ENCODE measurements at regions not wholly inside any gene's neighbourhood (a gene's known extent, or its start where the extent isn't known, plus 50 kb on each side); places are given as distances from the start of the nearest gene placed in this dataset.

GRCh38 chr2:122737429-122738077 is 982.1 kb downstream of the TSN start:
- no peak for DNase-seq
- no peak for FAIRE-seq
- Histone ChIP-seq H3K4me1 (ENCODE audit: control insufficient read depth in 3 of 3, insufficient read depth in 2 of 3, low read depth in 1 of 3, low read length in 2 of 3) (no peaks in the 10 kb centered on the region), H3K9me3 (ENCODE audit: control insufficient read depth in 2 of 2, insufficient read depth in 1 of 2, low read depth in 1 of 2, low read length in 1 of 2) (no peaks in the 10 kb centered on the region), H3K36me3 (ENCODE audit: control insufficient read depth in 3 of 3, insufficient read depth in 2 of 3, low read depth in 1 of 3, low read length in 3 of 3) (no peaks in the 10 kb centered on the region), H3K27me3 (ENCODE audit: control insufficient read depth in 3 of 3, insufficient read depth in 3 of 3, low read length in 3 of 3) (no peaks in the 10 kb centered on the region), H3K4me3 (ENCODE audit: low read depth in 1 of 3, low read length in 3 of 3) (no peak overlapping the region), H3K27ac (ENCODE audit: low read depth in 1 of 3, low read length in 2 of 3) (no peak overlapping the region)
- WGBS, 3 donors, result 69 to 79% (median 71%) methylated on average over 7 of the region's 7 CpGs

DNA sequence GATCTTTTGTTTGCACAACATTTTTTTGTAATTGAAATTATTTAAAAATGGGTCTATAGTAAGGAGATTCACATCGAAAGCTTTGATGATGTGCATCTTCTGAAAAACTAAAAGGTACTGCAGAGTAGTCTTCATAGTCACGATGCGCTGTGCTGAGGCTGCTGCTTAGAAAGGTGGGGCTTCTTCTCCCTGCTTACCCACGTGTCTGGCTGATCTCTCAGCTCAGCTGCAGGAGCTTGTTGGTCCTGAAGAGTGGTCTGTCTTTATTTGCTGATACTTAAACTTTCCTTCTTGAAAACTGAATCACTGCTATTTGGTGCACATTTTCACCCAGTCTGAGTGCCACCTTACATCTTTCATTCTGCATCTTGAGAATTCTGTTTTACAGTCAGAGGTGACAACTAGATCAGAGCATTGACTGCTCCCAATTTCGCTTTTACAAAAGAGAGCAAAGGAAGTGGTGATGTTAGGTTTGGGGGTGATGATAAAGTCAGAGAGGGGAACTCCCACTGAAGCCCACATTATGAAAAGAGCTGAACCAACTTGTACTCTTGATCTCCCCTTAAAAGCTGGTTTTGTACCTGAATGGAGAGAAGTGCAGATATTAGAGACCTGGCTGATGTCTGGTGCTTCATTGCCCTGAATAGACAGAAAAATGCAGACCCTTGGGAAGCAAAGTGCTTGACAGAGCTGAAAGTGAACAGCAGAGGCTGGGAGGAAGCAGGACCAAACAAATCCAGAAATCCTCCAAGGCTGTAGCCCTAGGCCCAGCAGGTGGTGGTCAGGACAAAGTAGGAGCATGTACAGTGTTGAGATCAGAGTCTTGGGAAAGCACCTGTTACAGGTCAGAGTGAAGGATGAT is 984.5 kb downstream of the TSN start:
- 62 to 72% (median 62%) methylated on average over 5 of the region's 5 CpGs for WGBS, 3 donors
- no peaks in the 10 kb centered on the region for H3K9me3 ChIP-seq (ENCODE audit: control insufficient read depth in 2 of 2, insufficient read depth in 1 of 2, low read depth in 1 of 2, low read length in 1 of 2)
- H3K27me3 ChIP-seq (ENCODE audit: control insufficient read depth in 3 of 3, insufficient read depth in 3 of 3, low read length in 3 of 3), result no peaks in the 10 kb centered on the region
- FAIRE-seq (no peak), DNase-seq (no peak)
- no peaks in the 10 kb centered on the region for H3K36me3 ChIP-seq (ENCODE audit: control insufficient read depth in 3 of 3, insufficient read depth in 2 of 3, low read depth in 1 of 3, low read length in 3 of 3)
- no peak overlapping the region for H3K27ac ChIP-seq (ENCODE audit: low read depth in 1 of 3, low read length in 2 of 3)
- H3K4me3 ChIP-seq (ENCODE audit: low read depth in 1 of 3, low read length in 3 of 3), result no peak overlapping the region
- H3K4me1 ChIP-seq (ENCODE audit: control insufficient read depth in 3 of 3, insufficient read depth in 2 of 3, low read depth in 1 of 3, low read length in 2 of 3), result no peaks in the 10 kb centered on the region

- DNase-seq, result no peak
- WGBS, 3 donors, result 86 to 96% (median 93%) methylated on average over 1 of the region's 1 CpG
- Histone ChIP-seq H3K9me3 (ENCODE audit: control insufficient read depth in 2 of 2, insufficient read depth in 1 of 2, low read depth in 1 of 2, low read length in 1 of 2) (no peaks in the 10 kb centered on the region), H3K27ac (ENCODE audit: low read depth in 1 of 3, low read length in 2 of 3) (no peak overlapping the region), H3K4me1 (ENCODE audit: control insufficient read depth in 3 of 3, insufficient read depth in 2 of 3, low read depth in 1 of 3, low read length in 2 of 3) (no peaks in the 10 kb centered on the region), H3K4me3 (ENCODE audit: low read depth in 1 of 3, low read length in 3 of 3) (no peak overlapping the region), H3K36me3 (ENCODE audit: control insufficient read depth in 3 of 3, insufficient read depth in 2 of 3, low read depth in 1 of 3, low read length in 3 of 3) (no peaks in the 10 kb centered on the region), H3K27me3 (ENCODE audit: control insufficient read depth in 3 of 3, insufficient read depth in 3 of 3, low read length in 3 of 3) (no peaks in the 10 kb centered on the region)
- FAIRE-seq, result no peak
Measured at GRCh38 chr2:122740594-122740948, 985.1 kb downstream of the TSN start.

DNA sequence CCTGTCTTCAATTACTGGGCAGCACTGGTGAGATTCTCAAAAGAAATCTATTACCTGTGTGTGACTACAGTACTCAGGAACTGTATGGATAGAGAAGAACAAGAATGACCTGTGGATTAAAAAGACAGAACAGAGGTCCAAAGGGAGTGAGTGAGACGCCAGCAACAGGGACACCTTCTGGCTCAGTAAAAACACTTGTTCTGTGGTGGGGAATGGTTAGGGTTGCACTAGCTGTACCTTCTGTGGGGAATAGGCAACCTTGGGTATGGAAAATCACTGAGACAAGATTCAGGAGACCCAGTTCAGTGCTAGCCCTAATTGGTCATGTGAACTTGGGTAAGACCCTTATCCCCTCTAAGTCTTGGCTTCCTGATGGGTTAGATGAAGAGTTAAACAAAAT is 986.0 kb downstream of the TSN start:
- H3K27ac ChIP-seq (ENCODE audit: low read depth in 1 of 3, low read length in 2 of 3), result no peak overlapping the region
- H3K4me1 ChIP-seq (ENCODE audit: control insufficient read depth in 3 of 3, insufficient read depth in 2 of 3, low read depth in 1 of 3, low read length in 2 of 3), result no peaks in the 10 kb centered on the region
- no peaks in the 10 kb centered on the region for H3K36me3 ChIP-seq (ENCODE audit: control insufficient read depth in 3 of 3, insufficient read depth in 2 of 3, low read depth in 1 of 3, low read length in 3 of 3)
- H3K4me3 ChIP-seq (ENCODE audit: low read depth in 1 of 3, low read length in 3 of 3), result no peak overlapping the region
- DNase-seq (no peak), FAIRE-seq (no peak)
- H3K27me3 ChIP-seq (ENCODE audit: control insufficient read depth in 3 of 3, insufficient read depth in 3 of 3, low read length in 3 of 3), result no peaks in the 10 kb centered on the region
- WGBS, 3 donors, result 52 to 82% (median 52%) methylated on average over 1 of the region's 1 CpG
- no peaks in the 10 kb centered on the region for H3K9me3 ChIP-seq (ENCODE audit: control insufficient read depth in 2 of 2, insufficient read depth in 1 of 2, low read depth in 1 of 2, low read length in 1 of 2)

DNA sequence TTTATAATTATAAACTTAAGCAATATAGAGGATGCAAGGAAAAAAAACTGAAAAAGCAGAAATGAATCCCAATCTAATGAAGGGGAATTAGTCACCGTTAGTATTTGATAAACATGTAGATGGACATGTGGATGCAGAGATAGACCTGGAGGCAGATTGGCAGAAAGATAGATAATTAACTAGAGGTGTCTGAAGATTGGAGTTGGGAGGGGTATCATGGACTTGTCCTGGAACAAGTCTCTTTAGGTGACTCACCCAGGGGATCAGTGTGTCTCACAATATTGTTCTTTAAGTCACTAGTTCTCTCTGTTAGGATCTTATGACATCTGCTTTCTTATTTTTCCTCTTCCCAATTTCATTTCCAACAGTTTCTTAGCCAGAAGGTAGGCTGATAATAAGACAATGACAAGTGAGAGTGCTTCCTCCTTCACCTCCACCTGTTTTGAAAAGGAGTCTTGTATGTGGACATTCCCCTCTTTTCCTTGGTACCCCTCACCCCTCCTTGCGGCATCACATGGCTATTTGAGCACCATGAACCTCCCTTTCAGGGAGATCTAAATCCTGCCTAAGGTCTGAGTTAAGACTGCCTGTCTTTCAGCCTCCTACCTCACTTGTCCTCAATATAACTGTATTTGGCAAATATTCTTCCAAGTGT is 987.7 kb downstream of the TSN start:
- FAIRE-seq (no peak), DNase-seq (no peak)
- no peaks in the 10 kb centered on the region for H3K4me1 ChIP-seq (ENCODE audit: control insufficient read depth in 3 of 3, insufficient read depth in 2 of 3, low read depth in 1 of 3, low read length in 2 of 3)
- H3K27me3 ChIP-seq (ENCODE audit: control insufficient read depth in 3 of 3, insufficient read depth in 3 of 3, low read length in 3 of 3), result no peaks in the 10 kb centered on the region
- WGBS, 3 donors, result 63 to 85% (median 70%) methylated on average over 2 of the region's 2 CpGs
- no peaks in the 10 kb centered on the region for H3K9me3 ChIP-seq (ENCODE audit: control insufficient read depth in 2 of 2, insufficient read depth in 1 of 2, low read depth in 1 of 2, low read length in 1 of 2)
- H3K27ac ChIP-seq (ENCODE audit: low read depth in 1 of 3, low read length in 2 of 3), result no peak overlapping the region
- no peaks in the 10 kb centered on the region for H3K36me3 ChIP-seq (ENCODE audit: control insufficient read depth in 3 of 3, insufficient read depth in 2 of 3, low read depth in 1 of 3, low read length in 3 of 3)
- H3K4me3 ChIP-seq (ENCODE audit: low read depth in 1 of 3, low read length in 3 of 3), result no peak overlapping the region

- Histone ChIP-seq H3K36me3 (ENCODE audit: control insufficient read depth in 3 of 3, insufficient read depth in 2 of 3, low read depth in 1 of 3, low read length in 3 of 3) (no peaks in the 10 kb centered on the region), H3K27me3 (ENCODE audit: control insufficient read depth in 3 of 3, insufficient read depth in 3 of 3, low read length in 3 of 3) (no peaks in the 10 kb centered on the region), H3K4me1 (ENCODE audit: control insufficient read depth in 3 of 3, insufficient read depth in 2 of 3, low read depth in 1 of 3, low read length in 2 of 3) (no peaks in the 10 kb centered on the region), H3K4me3 (ENCODE audit: low read depth in 1 of 3, low read length in 3 of 3) (no peak overlapping the region), H3K27ac (ENCODE audit: low read depth in 1 of 3, low read length in 2 of 3) (no peak overlapping the region), H3K9me3 (ENCODE audit: control insufficient read depth in 2 of 2, insufficient read depth in 1 of 2, low read depth in 1 of 2, low read length in 1 of 2) (no peaks in the 10 kb centered on the region)
- FAIRE-seq, result no peak
- WGBS, 3 donors, result 75 to 86% (median 79%) methylated on average over 4 of the region's 4 CpGs
- no peak for DNase-seq
Measured at GRCh38 chr2:122745603-122746002, 990.2 kb downstream of the TSN start.

GRCh38 chr2:122747670-122748069 is 992.2 kb downstream of the TSN start:
- H3K27me3 ChIP-seq (ENCODE audit: control insufficient read depth in 3 of 3, insufficient read depth in 3 of 3, low read length in 3 of 3), result no peaks in the 10 kb centered on the region
- H3K36me3 ChIP-seq (ENCODE audit: control insufficient read depth in 3 of 3, insufficient read depth in 2 of 3, low read depth in 1 of 3, low read length in 3 of 3), result no peaks in the 10 kb centered on the region
- no peak for FAIRE-seq
- H3K27ac ChIP-seq (ENCODE audit: low read depth in 1 of 3, low read length in 2 of 3), result no peak overlapping the region
- H3K4me3 ChIP-seq (ENCODE audit: low read depth in 1 of 3, low read length in 3 of 3), result no peak overlapping the region
- no peaks in the 10 kb centered on the region for H3K4me1 ChIP-seq (ENCODE audit: control insufficient read depth in 3 of 3, insufficient read depth in 2 of 3, low read depth in 1 of 3, low read length in 2 of 3)
- H3K9me3 ChIP-seq (ENCODE audit: control insufficient read depth in 2 of 2, insufficient read depth in 1 of 2, low read depth in 1 of 2, low read length in 1 of 2), result no peaks in the 10 kb centered on the region
- DNase-seq, result no peak
- WGBS, 3 donors, result 62 to 81% (median 81%) methylated on average over 2 of the region's 2 CpGs

DNA sequence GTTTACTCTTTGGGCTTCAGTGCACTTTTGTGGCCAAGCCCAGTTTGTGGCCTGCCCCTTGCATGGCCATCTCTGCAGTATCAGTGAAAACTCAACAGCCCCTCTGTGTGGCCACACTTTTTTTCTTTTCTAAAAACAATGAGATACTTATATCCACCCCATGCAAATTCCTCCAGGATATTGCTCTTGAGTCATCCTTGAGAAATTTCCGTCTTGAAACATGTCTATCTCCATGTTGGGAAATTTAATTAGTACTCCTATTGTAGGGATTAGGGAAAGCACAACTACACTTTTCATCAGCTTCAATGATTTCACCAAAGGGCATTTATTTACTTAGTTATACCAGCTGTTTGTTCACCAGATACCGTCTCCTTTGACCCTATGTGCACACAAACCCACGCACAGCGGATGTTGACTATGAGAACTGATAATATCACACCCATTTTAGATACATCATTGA is 993.1 kb downstream of the TSN start:
- Histone ChIP-seq H3K4me1 (ENCODE audit: control insufficient read depth in 3 of 3, insufficient read depth in 2 of 3, low read depth in 1 of 3, low read length in 2 of 3) (no peaks in the 10 kb centered on the region), H3K9me3 (ENCODE audit: control insufficient read depth in 2 of 2, insufficient read depth in 1 of 2, low read depth in 1 of 2, low read length in 1 of 2) (no peaks in the 10 kb centered on the region), H3K27ac (ENCODE audit: low read depth in 1 of 3, low read length in 2 of 3) (no peak overlapping the region), H3K4me3 (ENCODE audit: low read depth in 1 of 3, low read length in 3 of 3) (no peak overlapping the region), H3K27me3 (ENCODE audit: control insufficient read depth in 3 of 3, insufficient read depth in 3 of 3, low read length in 3 of 3) (no peaks in the 10 kb centered on the region), H3K36me3 (ENCODE audit: control insufficient read depth in 3 of 3, insufficient read depth in 2 of 3, low read depth in 1 of 3, low read length in 3 of 3) (no peaks in the 10 kb centered on the region)
- DNase-seq (no peak), FAIRE-seq (no peak)
- WGBS, 3 donors, result 27 to 56% (median 48%) methylated on average over 4 of the region's 4 CpGs
